ENCODE measurements at regions not wholly inside any gene's neighbourhood (a gene's known extent, or its start where the extent isn't known, plus 50 kb on each side); places are given as distances from the start of the nearest gene placed in this dataset.

GRCh38 chr19:28932446-28932845, 280.5 kb downstream of the UQCRFS1 start:
- TF ChIP-seq CTCF (IDR thresholded peaks at IDR 0.05) (no peak), POLR2A (IDR thresholded peaks at IDR 0.05) (no peak), POLR2AphosphoS5 (IDR thresholded peaks at IDR 0.05) (no peak)
